H9 (cell line): ENCODE measurements at regions not wholly inside any gene's neighbourhood (a gene's known extent, or its start where the extent isn't known, plus 50 kb on each side); places are given as distances from the start of the nearest gene placed in this dataset.

Experiments
- DNase-seq: peaks from one replicate; pipeline ENCODE4 v3.0.0-alpha.2; 2017
- H2AFZ ChIP-seq: one replicate; pipeline ENCODE4 v1.6.1; 2013; ENCODE audit warnings: mild to moderate bottlenecking, low read length, control low read depth, moderate library complexity
- H2AK5ac ChIP-seq: 2 replicates; pipeline ENCODE4 v1.6.1; 2013; ENCODE audit warnings: low read length, control low read depth, mixed read lengths; ENCODE audit not compliant: insufficient read length
- H2BK120ac ChIP-seq: one replicate; pipeline ENCODE4 v1.6.1; 2013; ENCODE audit warnings: low read depth, mild to moderate bottlenecking, low read length, control low read depth, inconsistent platforms; ENCODE audit not compliant: poor library complexity, severe bottlenecking
- H2BK12ac ChIP-seq: 2 replicates; pipeline ENCODE4 v1.6.1; 2013; ENCODE audit warnings: low read length, control low read depth, mixed read lengths, low read depth; ENCODE audit not compliant: insufficient read length
- H2BK15ac ChIP-seq: 2 replicates; pipeline ENCODE4 v1.6.1; 2013; ENCODE audit warnings: low read depth, low read length, control low read depth
- H2BK20ac ChIP-seq: one replicate; pipeline ENCODE4 v1.6.1; 2013; ENCODE audit warnings: low read depth, mild to moderate bottlenecking, low read length, control low read depth, inconsistent platforms; ENCODE audit not compliant: poor library complexity, severe bottlenecking
- H2BK5ac ChIP-seq: 2 replicates; pipeline ENCODE4 v1.6.1; 2013; ENCODE audit warnings: low read length, control low read depth, mixed read lengths; ENCODE audit not compliant: insufficient read length
- H3K14ac ChIP-seq: 2 replicates; pipeline ENCODE4 v1.6.1; 2013; ENCODE audit warnings: low read length, control low read depth; ENCODE audit not compliant: insufficient read depth
- H3K18ac ChIP-seq: 2 replicates; pipeline ENCODE4 v1.6.1; 2013; ENCODE audit warnings: low read depth, mild to moderate bottlenecking, mixed read lengths, low read length, control low read depth; ENCODE audit not compliant: insufficient read length
- H3K23ac ChIP-seq: 2 replicates; pipeline ENCODE4 v1.6.1; 2013; ENCODE audit warnings: low read length, control low read depth, mixed read lengths, low read depth; ENCODE audit not compliant: insufficient read length
- H3K23me2 ChIP-seq: 2 replicates; pipeline ENCODE4 v1.6.1; 2013; ENCODE audit warnings: low read depth, mild to moderate bottlenecking, mixed read lengths, low read length, control low read depth; ENCODE audit not compliant: insufficient read length, poor library complexity, severe bottlenecking
- H3K27ac ChIP-seq: 2 replicates; pipeline ENCODE4 v1.5.1; 2013; ENCODE audit warnings: low read length, control low read depth, mixed read lengths, low read depth; ENCODE audit not compliant: insufficient read length
- H3K27me3 ChIP-seq: 2 replicates; pipeline ENCODE4 v1.6.1; 2013; ENCODE audit warnings: low read length, control low read depth, inconsistent platforms; ENCODE audit not compliant: insufficient read depth
- H3K4ac ChIP-seq: 2 replicates; pipeline ENCODE4 v1.6.1; 2013; ENCODE audit warnings: low read depth, mild to moderate bottlenecking, control low read depth, inconsistent platforms, low read length, moderate library complexity
- H3K4me1 ChIP-seq: 2 replicates; pipeline ENCODE4 v1.6.1; 2013; ENCODE audit warnings: low read length, control low read depth, inconsistent platforms; ENCODE audit not compliant: insufficient read depth
- H3K4me2 ChIP-seq: 2 replicates; pipeline ENCODE4 v1.6.1; 2013; ENCODE audit warnings: low read length, control low read depth, mixed read lengths; ENCODE audit not compliant: insufficient read length, insufficient read depth
- H3K56ac ChIP-seq: 2 replicates; pipeline ENCODE4 v1.6.1; 2013; ENCODE audit warnings: low read depth, mild to moderate bottlenecking, mixed read lengths, low read length, control low read depth; ENCODE audit not compliant: insufficient read length
- H3K79me1 ChIP-seq: 2 replicates; pipeline ENCODE4 v1.6.1; 2013; ENCODE audit warnings: low read depth, mild to moderate bottlenecking, moderate library complexity, low read length, control low read depth, inconsistent platforms; ENCODE audit not compliant: insufficient read depth, poor library complexity, severe bottlenecking
- H3K79me2 ChIP-seq: 2 replicates; pipeline ENCODE4 v1.6.1; 2013; ENCODE audit warnings: low read length, control low read depth, inconsistent platforms; ENCODE audit not compliant: insufficient read depth
- H3K9ac ChIP-seq: 2 replicates; pipeline ENCODE4 v1.6.1; 2013; ENCODE audit warnings: low read length, control low read depth, mixed read lengths; ENCODE audit not compliant: insufficient read length; ENCODE audit errors: extremely low read depth
- H3K9me3 ChIP-seq: one replicate; pipeline ENCODE4 v1.6.1; 2013; ENCODE audit warnings: low read depth, low read length, inconsistent platforms; ENCODE audit not compliant: control insufficient read depth
- H3T11ph ChIP-seq: one replicate; pipeline ENCODE4 v1.6.1; 2013; ENCODE audit warnings: mild to moderate bottlenecking, low read length, control low read depth, inconsistent platforms
- H4K20me1 ChIP-seq: one replicate; pipeline ENCODE4 v1.6.1; 2013; ENCODE audit not compliant: control insufficient read depth, insufficient read length, insufficient read depth
- H4K5ac ChIP-seq: 2 replicates; pipeline ENCODE4 v1.6.1; 2013; ENCODE audit warnings: low read depth, mild to moderate bottlenecking, mixed read lengths, low read length, control low read depth; ENCODE audit not compliant: insufficient read length
- H4K8ac ChIP-seq: replicated peaks from 2 replicates; pipeline ENCODE4 v1.6.1; 2013; ENCODE audit warnings: low read length, control low read depth, mixed read lengths, low read depth; ENCODE audit not compliant: insufficient read length
- H4K91ac ChIP-seq: 2 replicates; pipeline ENCODE4 v1.6.1; 2013; ENCODE audit warnings: low read depth, mild to moderate bottlenecking, moderate library complexity, mixed read lengths, low read length, control low read depth; ENCODE audit not compliant: insufficient read length
- H3K27ac Mint-ChIP-seq, 3 experiments: 2 replicates in 2 of 3; 3 replicates in 1 of 3; pipeline ENCODE4 v1.8.0; 2020 to 2021; ENCODE audit warnings: mixed read lengths in 3 of 3, mild to moderate bottlenecking in 1 of 3, moderate library complexity in 1 of 3
- H3K27me3 Mint-ChIP-seq: 2 replicates; pipeline ENCODE4 v1.8.0; 2021; ENCODE audit warnings: low read depth, mild to moderate bottlenecking, moderate library complexity, mixed read lengths
- H3K36me3 Mint-ChIP-seq, 3 experiments: 2 replicates in 2 of 3; 3 replicates in 1 of 3; pipeline ENCODE4 v1.8.0; 2020 to 2021; ENCODE audit warnings: low read depth in 3 of 3, mixed read lengths in 3 of 3; ENCODE audit not compliant: insufficient read depth in 1 of 3
- H3K4me1 Mint-ChIP-seq, 2 experiments: 2 replicates each; pipeline ENCODE4 v1.8.0; 2020; ENCODE audit warnings: mixed read lengths in 2 of 2
- H3K4me3 Mint-ChIP-seq, 2 experiments: 2 replicates in 1 of 2; 3 replicates in 1 of 2; pipeline ENCODE4 v1.8.0; 2020 to 2021; ENCODE audit warnings: mild to moderate bottlenecking in 2 of 2, mixed read lengths in 2 of 2, moderate library complexity in 1 of 2
- H3K9me3 Mint-ChIP-seq, 2 experiments: 2 replicates in 1 of 2; 3 replicates in 1 of 2; pipeline ENCODE4 v1.8.0; 2020; ENCODE audit warnings: mild to moderate bottlenecking in 2 of 2, mixed read lengths in 2 of 2, moderate library complexity in 1 of 2
- WGBS: extraction: QIAGEN DNeasy Blood & Tissue Kit; methylation state at CpG from one replicate; pipeline ENCODE4 v1.1.7; 2013; ENCODE audit warnings: missing lambda C conversion rate, low lambda C conversion rate, mixed read lengths; ENCODE audit not compliant: insufficient read length; ENCODE audit errors: extremely low coverage; 5-methylcytosine and 5-hydroxymethylcytosine counted together
- TF ChIP-seq, protein P1 (sequence below): fragments of 200-600 bp; sonication (generic); conservative IDR thresholded peaks from 3 replicates; pipeline ENCODE4 v1.8.0; 2021; ENCODE audit warnings: antibody characterized with exemption, mild to moderate bottlenecking

DNA sequence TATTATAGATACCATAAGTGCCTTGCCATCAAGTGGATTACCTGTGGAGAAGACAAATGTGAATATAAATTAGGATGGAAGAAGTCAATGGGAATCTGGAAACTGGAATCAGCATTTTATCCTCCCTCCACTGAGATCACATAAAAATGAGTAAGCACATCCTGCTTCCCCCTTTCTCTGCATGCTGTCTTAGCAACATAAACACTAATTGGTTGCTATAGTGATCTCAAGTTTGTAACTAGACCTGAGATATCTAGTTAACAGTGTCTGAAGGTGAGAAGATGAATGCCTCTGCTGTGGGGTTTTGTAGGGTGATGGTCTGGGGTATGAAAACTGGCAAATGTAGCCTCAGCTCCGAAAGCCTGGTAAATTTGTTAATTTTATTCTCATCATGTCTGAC lies 1357.5 kb upstream of the CELF4 start:
- Histone ChIP-seq H3T11ph (no peak overlapping the region), H4K5ac (no peak overlapping the region), H3K23ac (no peak overlapping the region), H3K56ac (no peak overlapping the region), H2BK15ac (no peak overlapping the region), H2BK20ac (no peak overlapping the region), H3K27ac (no peak overlapping the region), H3K27me3 (no peaks in the 10 kb centered on the region), H3K4ac (no peak overlapping the region; the same call in 1 of the 2 replicates), H3K79me2 (no peaks in the 10 kb centered on the region), H3K18ac (no peak overlapping the region), H4K20me1 (no peaks in the 10 kb centered on the region), H3K4me2 (no peak overlapping the region), H4K8ac (no peak overlapping the region), H3K14ac (no peak overlapping the region; the same call in 1 of the 2 replicates), H3K9me3 (no peaks in the 10 kb centered on the region), H4K91ac (no peak overlapping the region), H2AK5ac (no peak overlapping the region), H2BK5ac (no peak overlapping the region), H3K9ac (no peak overlapping the region), H2AFZ (no peak overlapping the region), H2BK12ac (no peak overlapping the region), H3K23me2 (no peaks in the 10 kb centered on the region), H3K79me1 (no peaks in the 10 kb centered on the region), H3K4me1 (0 out of 2 replicates have a peak, but pooled peaks cover 4% of the 10 kb centered on the region), H2BK120ac (no peak overlapping the region)
- H3K27ac Mint-ChIP-seq = no peak overlapping the region
- peaks cover 13% of the 10 kb centered on the region in 2 experiments for H3K4me1 Mint-ChIP-seq
- TF ChIP-seq, protein P1, sequence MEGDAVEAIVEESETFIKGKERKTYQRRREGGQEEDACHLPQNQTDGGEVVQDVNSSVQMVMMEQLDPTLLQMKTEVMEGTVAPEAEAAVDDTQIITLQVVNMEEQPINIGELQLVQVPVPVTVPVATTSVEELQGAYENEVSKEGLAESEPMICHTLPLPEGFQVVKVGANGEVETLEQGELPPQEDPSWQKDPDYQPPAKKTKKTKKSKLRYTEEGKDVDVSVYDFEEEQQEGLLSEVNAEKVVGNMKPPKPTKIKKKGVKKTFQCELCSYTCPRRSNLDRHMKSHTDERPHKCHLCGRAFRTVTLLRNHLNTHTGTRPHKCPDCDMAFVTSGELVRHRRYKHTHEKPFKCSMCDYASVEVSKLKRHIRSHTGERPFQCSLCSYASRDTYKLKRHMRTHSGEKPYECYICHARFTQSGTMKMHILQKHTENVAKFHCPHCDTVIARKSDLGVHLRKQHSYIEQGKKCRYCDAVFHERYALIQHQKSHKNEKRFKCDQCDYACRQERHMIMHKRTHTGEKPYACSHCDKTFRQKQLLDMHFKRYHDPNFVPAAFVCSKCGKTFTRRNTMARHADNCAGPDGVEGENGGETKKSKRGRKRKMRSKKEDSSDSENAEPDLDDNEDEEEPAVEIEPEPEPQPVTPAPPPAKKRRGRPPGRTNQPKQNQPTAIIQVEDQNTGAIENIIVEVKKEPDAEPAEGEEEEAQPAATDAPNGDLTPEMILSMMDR = no peak
- no peak overlapping the region for H3K4me3 Mint-ChIP-seq
- peaks cover 5 to 12% of the 10 kb centered on the region in 2 experiments for H3K9me3 Mint-ChIP-seq
- H3K27me3 Mint-ChIP-seq = peaks cover 3% of the 10 kb centered on the region; the same call in 1 of the 2 replicates
- DNase-seq = no peak
- WGBS = no CpG with 5 or more reads among the region's 1 CpG
- peaks cover 0 to 10% (median 4%) of the 10 kb centered on the region in 3 experiments; a peak in 5 of 7 replicates for H3K36me3 Mint-ChIP-seq
